ENCODE measurements at regions not wholly inside any gene's neighbourhood (a gene's known extent, or its start where the extent isn't known, plus 50 kb on each side); places are given as distances from the start of the nearest gene placed in this dataset.

DNA sequence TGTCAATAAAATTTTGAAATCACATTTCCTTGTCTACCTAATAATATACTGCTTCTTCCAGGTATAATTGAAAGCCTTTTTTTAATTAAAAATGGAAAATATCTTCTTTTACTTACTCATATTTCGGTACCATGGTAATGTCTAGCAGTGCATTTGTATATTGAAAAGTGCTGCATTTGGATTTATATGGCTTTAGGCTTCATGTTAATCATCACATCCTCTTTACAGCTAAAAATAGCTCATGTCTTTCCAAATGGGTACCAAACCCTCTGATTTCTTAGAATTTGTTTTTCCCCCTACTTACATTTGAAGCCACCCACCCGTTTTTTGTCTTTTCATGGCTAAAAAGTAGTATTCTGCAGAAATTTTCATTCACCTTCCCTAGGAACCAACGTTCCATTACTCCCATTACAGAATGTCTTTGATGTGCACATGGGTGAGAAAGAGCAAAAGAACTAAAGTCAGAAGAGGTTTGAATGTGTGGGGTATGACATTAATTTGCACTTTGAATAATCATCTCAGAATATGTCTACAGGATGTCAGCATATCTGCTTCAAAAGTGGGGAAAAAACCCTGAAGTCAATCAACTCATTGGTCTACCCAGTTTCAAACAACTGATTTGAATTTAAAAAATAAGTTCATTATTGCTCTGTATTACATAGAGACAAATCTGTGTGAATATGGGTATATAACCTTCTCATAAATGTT is 935.9 kb downstream of the GATA3 start:
- Histone ChIP-seq H3K4me2 (ENCODE audit: control insufficient read depth, extremely low read depth, insufficient read depth, low read depth, low read length) (no peak overlapping the region), H3K4me3 (ENCODE audit: control insufficient read depth in 2 of 3, extremely low read depth in 1 of 3, insufficient read depth in 2 of 3, low read depth in 1 of 3, low read length in 3 of 3) (no peak overlapping the region), H3K9me1 (ENCODE audit: control insufficient read depth, extremely low read depth, insufficient read depth, low read length) (no peaks in the 10 kb centered on the region), H3K27me3 (ENCODE audit: control insufficient read depth, extremely low read depth, insufficient read depth, low read length) (no peaks in the 10 kb centered on the region), H3K79me2 (ENCODE audit: control insufficient read depth, insufficient read depth, low read length) (no peaks in the 10 kb centered on the region), H3K4me1 (ENCODE audit: control insufficient read depth, extremely low read depth, insufficient read depth, low read length) (no peaks in the 10 kb centered on the region), H3K9ac (ENCODE audit: control insufficient read depth, extremely low read depth, insufficient read depth, low read length) (no peak overlapping the region), H3K9me3 (ENCODE audit: control insufficient read depth, low read depth, low read length) (no peaks in the 10 kb centered on the region), H2AFZ (ENCODE audit: control insufficient read depth, low read length) (no peak overlapping the region), H4K20me1 (ENCODE audit: control insufficient read depth, extremely low read depth, insufficient read depth, low read length) (no peaks in the 10 kb centered on the region), H3K27ac (ENCODE audit: control insufficient read depth, insufficient read depth, low read length) (no peak overlapping the region), H3K36me3 (ENCODE audit: control insufficient read depth in 2 of 2, extremely low read depth in 1 of 2, insufficient read depth in 2 of 2, low read length in 2 of 2) (no peaks in the 10 kb centered on the region)
- DNase-seq (ENCODE audit: low read depth, low spot score) (no peak), FAIRE-seq (no peak)
- dilution Hi-C loops (cut with MboI; ENCODE audit: extremely low pct_ligation_motif_present, low sequenced_read_pairs) = no loop called here
- TF ChIP-seq EZH2 (IDR thresholded peaks at IDR 0.05; ENCODE audit: low read length) = no peak
- TF ChIP-seq, protein P1, sequence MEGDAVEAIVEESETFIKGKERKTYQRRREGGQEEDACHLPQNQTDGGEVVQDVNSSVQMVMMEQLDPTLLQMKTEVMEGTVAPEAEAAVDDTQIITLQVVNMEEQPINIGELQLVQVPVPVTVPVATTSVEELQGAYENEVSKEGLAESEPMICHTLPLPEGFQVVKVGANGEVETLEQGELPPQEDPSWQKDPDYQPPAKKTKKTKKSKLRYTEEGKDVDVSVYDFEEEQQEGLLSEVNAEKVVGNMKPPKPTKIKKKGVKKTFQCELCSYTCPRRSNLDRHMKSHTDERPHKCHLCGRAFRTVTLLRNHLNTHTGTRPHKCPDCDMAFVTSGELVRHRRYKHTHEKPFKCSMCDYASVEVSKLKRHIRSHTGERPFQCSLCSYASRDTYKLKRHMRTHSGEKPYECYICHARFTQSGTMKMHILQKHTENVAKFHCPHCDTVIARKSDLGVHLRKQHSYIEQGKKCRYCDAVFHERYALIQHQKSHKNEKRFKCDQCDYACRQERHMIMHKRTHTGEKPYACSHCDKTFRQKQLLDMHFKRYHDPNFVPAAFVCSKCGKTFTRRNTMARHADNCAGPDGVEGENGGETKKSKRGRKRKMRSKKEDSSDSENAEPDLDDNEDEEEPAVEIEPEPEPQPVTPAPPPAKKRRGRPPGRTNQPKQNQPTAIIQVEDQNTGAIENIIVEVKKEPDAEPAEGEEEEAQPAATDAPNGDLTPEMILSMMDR (optimal IDR thresholded peaks at IDR 0.05 in 1 of 3, IDR thresholded peaks at IDR 0.05 in 1 of 3, conservative IDR thresholded peaks at IDR 0.05 in 1 of 3; ENCODE audit: extremely low read depth in 1 of 3, insufficient read depth in 2 of 3, low read length in 3 of 3) = no peak

DNA sequence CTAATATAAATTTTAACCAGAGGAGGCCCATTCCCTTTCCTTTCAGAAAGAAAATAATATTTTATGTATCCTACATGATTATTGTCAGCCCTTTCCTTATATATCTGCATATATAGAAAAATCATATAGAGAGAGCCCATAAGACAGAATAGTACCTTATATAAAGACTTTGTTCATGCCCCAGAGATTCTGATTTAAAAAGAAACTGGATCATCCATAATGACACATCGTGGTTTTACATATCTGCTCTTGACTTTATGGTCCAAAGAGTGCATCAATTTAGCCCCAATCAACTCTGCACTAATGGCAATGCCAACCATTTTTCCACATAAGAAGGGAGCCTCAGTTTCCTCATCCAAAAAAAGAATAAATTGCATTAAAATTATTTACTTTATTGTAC is 937.5 kb downstream of the GATA3 start:
- H2AFZ ChIP-seq (ENCODE audit: control insufficient read depth, low read length) = no peak overlapping the region
- no peaks in the 10 kb centered on the region for H3K36me3 ChIP-seq (ENCODE audit: control insufficient read depth in 2 of 2, extremely low read depth in 1 of 2, insufficient read depth in 2 of 2, low read length in 2 of 2)
- H3K27ac ChIP-seq (ENCODE audit: control insufficient read depth, insufficient read depth, low read length) = no peak overlapping the region
- TF ChIP-seq, protein P1 (optimal IDR thresholded peaks at IDR 0.05 in 1 of 3, IDR thresholded peaks at IDR 0.05 in 1 of 3, conservative IDR thresholded peaks at IDR 0.05 in 1 of 3; ENCODE audit: extremely low read depth in 1 of 3, insufficient read depth in 2 of 3, low read length in 3 of 3) = no peak
- TF ChIP-seq EZH2 (IDR thresholded peaks at IDR 0.05; ENCODE audit: low read length) = no peak
- H3K9me3 ChIP-seq (ENCODE audit: control insufficient read depth, low read depth, low read length) = no peaks in the 10 kb centered on the region
- H3K4me3 ChIP-seq (ENCODE audit: control insufficient read depth in 2 of 3, extremely low read depth in 1 of 3, insufficient read depth in 2 of 3, low read depth in 1 of 3, low read length in 3 of 3) = no peak overlapping the region
- FAIRE-seq = no peak
- H3K4me2 ChIP-seq (ENCODE audit: control insufficient read depth, extremely low read depth, insufficient read depth, low read depth, low read length) = no peak overlapping the region
- no peaks in the 10 kb centered on the region for H3K27me3 ChIP-seq (ENCODE audit: control insufficient read depth, extremely low read depth, insufficient read depth, low read length)
- DNase-seq (ENCODE audit: low read depth, low spot score) = no peak
- H3K79me2 ChIP-seq (ENCODE audit: control insufficient read depth, insufficient read depth, low read length) = no peaks in the 10 kb centered on the region
- no peaks in the 10 kb centered on the region for H3K9me1 ChIP-seq (ENCODE audit: control insufficient read depth, extremely low read depth, insufficient read depth, low read length)
- H3K9ac ChIP-seq (ENCODE audit: control insufficient read depth, extremely low read depth, insufficient read depth, low read length) = no peak overlapping the region
- no peaks in the 10 kb centered on the region for H3K4me1 ChIP-seq (ENCODE audit: control insufficient read depth, extremely low read depth, insufficient read depth, low read length)
- dilution Hi-C loops (cut with MboI; ENCODE audit: extremely low pct_ligation_motif_present, low sequenced_read_pairs) = no loop called here
- H4K20me1 ChIP-seq (ENCODE audit: control insufficient read depth, extremely low read depth, insufficient read depth, low read length) = no peaks in the 10 kb centered on the region
